ENCODE measurements at regions not wholly inside any gene's neighbourhood (a gene's known extent, or its start where the extent isn't known, plus 50 kb on each side); places are given as distances from the start of the nearest gene placed in this dataset.

GRCh38 chr2:33835911-33836310 is 236.8 kb upstream of the FAM98A start:
- Histone ChIP-seq H3K23ac (ENCODE audit: insufficient read length) (no peak overlapping the region), H3K27ac (ENCODE audit: low read depth, low read length) (no peak overlapping the region), H4K91ac (replicated peaks; ENCODE audit: insufficient read length, low read length) (no peak overlapping the region), H2BK12ac (ENCODE audit: low read depth, low read length) (no peak overlapping the region), H3K23me2 (ENCODE audit: low read depth, low read length) (no peaks in the 10 kb centered on the region), H3K9me3 (ENCODE audit: insufficient read depth in 2 of 2, low read depth in 1 of 2, low read length in 1 of 2) (no peaks in the 10 kb centered on the region), H3K79me1 (ENCODE audit: low read depth, low read length) (no peaks in the 10 kb centered on the region), H3K18ac (ENCODE audit: extremely low read depth, low read length) (no peak overlapping the region), H2BK5ac (ENCODE audit: low read depth, low read length) (no peak overlapping the region), H3K36me3 (ENCODE audit: control insufficient read depth in 2 of 4, insufficient read depth in 4 of 4, low read length in 3 of 4) (no peaks in the 10 kb centered on the region), H2BK20ac (ENCODE audit: low read length) (no peak overlapping the region), H3K27me3 (replicated peaks in 1 of 4; ENCODE audit: control insufficient read depth in 3 of 4, extremely low read depth in 1 of 4, insufficient read depth in 3 of 4, low read length in 3 of 4) (no peaks in the 10 kb centered on the region), H4K5ac (ENCODE audit: insufficient read length, low read depth, low read length) (no peak overlapping the region), H3K4ac (replicated peaks; ENCODE audit: insufficient read length, low read depth, low read length) (no peak overlapping the region), H3K9ac (replicated peaks in 1 of 4; ENCODE audit: extremely low read depth in 1 of 4, low read depth in 3 of 4, low read length in 3 of 4) (no peak overlapping the region), H4K8ac (ENCODE audit: extremely low read depth, insufficient read depth, low read length) (no peak overlapping the region), H3K79me2 (ENCODE audit: control insufficient read depth in 1 of 2, insufficient read depth in 2 of 2, low read length in 2 of 2) (no peaks in the 10 kb centered on the region), H2AFZ (ENCODE audit: low read length) (no peak overlapping the region), H3K4me3 (ENCODE audit: extremely low read depth in 1 of 4, insufficient read depth in 2 of 4, low read depth in 3 of 4, low read length in 4 of 4) (no peak overlapping the region), H4K20me1 (replicated peaks in 1 of 2; ENCODE audit: control insufficient read depth in 1 of 2, insufficient read depth in 2 of 2, low read length in 2 of 2) (no peaks in the 10 kb centered on the region), H3K4me1 (replicated peaks in 1 of 4; ENCODE audit: control insufficient read depth in 3 of 4, insufficient read depth in 4 of 4, low read length in 3 of 4) (no peaks in the 10 kb centered on the region), H3K4me2 (ENCODE audit: insufficient read depth in 1 of 2, low read depth in 2 of 2, low read length in 2 of 2) (no peak overlapping the region), H3K14ac (ENCODE audit: insufficient read length) (no peak overlapping the region), H2AK5ac (ENCODE audit: low read depth, low read length) (no peak overlapping the region), H3K56ac (replicated peaks; ENCODE audit: insufficient read length, low read depth, low read length) (no peak overlapping the region), H2BK120ac (replicated peaks; ENCODE audit: low read depth, low read length) (no peak overlapping the region), H2BK15ac (ENCODE audit: low read length) (no peak overlapping the region)
- DNase-seq (ENCODE audit: low read depth in 1 of 2, low spot score in 2 of 2) (no peak), FAIRE-seq (no peak)
- 95% methylated on average over 1 of the region's 1 CpG; no CpG with 5 or more reads in 1 of the 2 experiments for WGBS, 2 experiments (ENCODE audit: extremely low coverage in 1 of 2, insufficient coverage in 1 of 2, insufficient read length in 1 of 2, insufficient replicate concordance in 2 of 2, low coverage in 1 of 2, low lambda C conversion rate in 2 of 2, missing lambda C conversion rate in 1 of 2)
- ChIA-PET POLR2A (ENCODE audit: partially characterized antibody) (no interaction called here), CTCF (ENCODE audit: partially characterized antibody) (interaction anchor here (1.2 kb wide), 1 partner anchor 178 kb away, joined by 3 read pairs; no protein-coding TSS in a partner anchor)
- TF ChIP-seq KDM4A (IDR thresholded peaks at IDR 0.05; ENCODE audit: low read depth, low read length, severe bottlenecking) = no peak
- no peak for TF ChIP-seq SIN3A (conservative IDR thresholded peaks at IDR 0.05 in 1 of 2, IDR thresholded peaks at IDR 0.05 in 1 of 2; ENCODE audit: low read depth in 1 of 2, low read length in 2 of 2)
- no peak for TF ChIP-seq RBBP5 (IDR thresholded peaks at IDR 0.05; ENCODE audit: borderline replicate concordance, low read depth, low read length)
- no peak for TF ChIP-seq CREB1 (IDR thresholded peaks at IDR 0.05)
- no peak for TF ChIP-seq BACH1 (IDR thresholded peaks at IDR 0.05; ENCODE audit: low read length)
- no peak for TF ChIP-seq TBP (IDR thresholded peaks at IDR 0.05; ENCODE audit: low read depth, low read length)
- no peak for TF ChIP-seq SUZ12 (IDR thresholded peaks at IDR 0.05; ENCODE audit: low read length)
- no peak for TF ChIP-seq TAF7 (optimal IDR thresholded peaks at IDR 0.05; ENCODE audit: borderline replicate concordance, low read depth, low read length)
- no peak for TF ChIP-seq CBX8 (IDR thresholded peaks at IDR 0.05; ENCODE audit: borderline replicate concordance, low read depth, low read length)
- TF ChIP-seq BRCA1 (IDR thresholded peaks at IDR 0.05; ENCODE audit: low read depth, low read length) = no peak
- no peak for TF ChIP-seq EGR1 (IDR thresholded peaks at IDR 0.05; ENCODE audit: borderline replicate concordance, low read depth, low read length)
- TF ChIP-seq POLR2AphosphoS5 (IDR thresholded peaks at IDR 0.05; ENCODE audit: low read depth, low read length) = no peak
- no peak for TF ChIP-seq CHD1 (IDR thresholded peaks at IDR 0.05; ENCODE audit: low read depth, low read length)
- no peak for TF ChIP-seq SIX5 (IDR thresholded peaks at IDR 0.05; ENCODE audit: low read depth, low read length)
- no peak for TF ChIP-seq CEBPB (IDR thresholded peaks at IDR 0.05; ENCODE audit: low read depth, low read length)
- no peak for TF ChIP-seq ZNF274 (IDR thresholded peaks at IDR 0.05; ENCODE audit: borderline replicate concordance, extremely low read depth, low read length)
- no peak for TF ChIP-seq CTBP2 (IDR thresholded peaks at IDR 0.05; ENCODE audit: borderline replicate concordance, insufficient read depth, insufficient read length, low read length)

Data from H1 (cell line).